HG02840 (cell line): ENCODE measurements at regions not wholly inside any gene's neighbourhood (a gene's known extent, or its start where the extent isn't known, plus 50 kb on each side); places are given as distances from the start of the nearest gene placed in this dataset.
"Not testable (repeated sequence)": the region's sequence is repeated elsewhere in the genome, so short reads cannot be mapped to it uniquely, and the experiment has no call there.

ENCODE experiments used
- ATAC-seq: cut with Tn5 transposase; IDR thresholded peaks from one replicate; pipeline ENCODE4 v1.9.1; 2021; ENCODE audit warnings: mild to moderate bottlenecking, moderate library complexity, moderate number of reproducible peaks; ENCODE audit not compliant: unreplicated experiment, low FRiP score

- ATAC-seq = no peak
Measured at GRCh38 chrX:84611843-84612636, 109.8 kb upstream of the HDX start.

GRCh38 chrX:84634201-84634782 lies 132.0 kb upstream of the HDX start:
- no peak for ATAC-seq

GRCh38 chrX:84666086-84666485 lies 163.8 kb upstream of the HDX start:
- ATAC-seq = no peak

DNA sequence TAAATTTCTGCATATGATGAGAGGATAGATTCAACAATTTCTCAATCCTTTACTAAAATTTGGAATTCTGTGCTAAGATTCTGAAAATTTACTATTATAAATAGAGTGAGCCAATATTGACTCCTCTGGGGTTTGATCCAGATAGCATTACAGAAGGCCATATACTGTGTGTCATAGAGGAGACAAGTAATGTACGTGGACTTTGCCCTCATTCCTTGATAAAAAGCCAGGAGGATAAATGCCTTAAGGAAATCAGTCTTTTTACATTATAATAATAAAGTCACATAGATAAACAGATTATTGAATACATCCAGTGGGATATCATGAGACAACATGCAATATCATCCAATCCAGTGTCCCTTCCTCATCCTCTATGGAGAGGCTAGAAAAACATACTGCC lies 188.0 kb upstream of the HDX start:
- ATAC-seq = no peak

DNA sequence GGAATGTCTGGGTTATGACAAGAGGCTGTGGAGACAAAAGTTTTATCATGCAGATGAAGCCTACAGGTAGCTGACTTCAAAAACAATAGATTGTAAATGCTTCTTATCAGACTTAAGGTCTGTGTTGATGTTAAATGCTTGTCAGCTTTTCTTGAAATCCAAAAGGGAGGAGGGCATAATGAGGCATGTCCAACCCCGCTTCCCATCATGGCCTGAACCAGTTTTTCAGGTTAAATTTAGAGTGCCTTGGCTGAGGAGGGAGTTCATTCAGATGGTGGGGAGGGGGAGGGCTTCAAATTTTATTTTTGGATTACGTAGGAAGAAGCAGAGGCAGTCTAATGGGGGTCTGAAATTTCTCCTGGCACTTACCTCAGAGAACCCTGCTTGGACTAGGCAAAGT lies 207.7 kb upstream of the HDX start:
- no peak for ATAC-seq

GRCh38 chrX:84710611-84711010 lies 208.4 kb upstream of the HDX start:
- no peak for ATAC-seq

- ATAC-seq = no peak
Measured at GRCh38 chrX:84712621-84713020, 210.4 kb upstream of the HDX start.

DNA sequence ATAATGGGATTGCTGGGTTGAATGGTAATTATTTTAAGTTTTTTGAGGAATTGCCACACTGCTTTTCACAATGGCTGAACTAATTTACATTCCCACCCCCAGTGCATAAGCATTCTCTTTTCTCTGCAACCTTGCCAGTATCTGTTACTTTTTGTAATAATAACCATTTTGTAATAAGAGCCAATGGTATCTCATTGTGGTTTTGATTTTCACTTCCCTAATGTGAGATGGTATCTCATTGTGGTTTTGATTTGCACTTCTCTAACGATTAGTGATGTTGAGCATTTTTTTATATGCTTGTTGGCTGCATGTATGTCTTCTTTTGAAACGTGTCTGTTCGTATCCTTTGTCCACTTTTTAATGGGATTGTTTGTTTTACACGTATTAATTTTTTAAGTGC lies 213.1 kb upstream of the HDX start:
- no peak for ATAC-seq

- no peak for ATAC-seq
Measured at GRCh38 chrX:84717343-84717742, 215.1 kb upstream of the HDX start.

DNA sequence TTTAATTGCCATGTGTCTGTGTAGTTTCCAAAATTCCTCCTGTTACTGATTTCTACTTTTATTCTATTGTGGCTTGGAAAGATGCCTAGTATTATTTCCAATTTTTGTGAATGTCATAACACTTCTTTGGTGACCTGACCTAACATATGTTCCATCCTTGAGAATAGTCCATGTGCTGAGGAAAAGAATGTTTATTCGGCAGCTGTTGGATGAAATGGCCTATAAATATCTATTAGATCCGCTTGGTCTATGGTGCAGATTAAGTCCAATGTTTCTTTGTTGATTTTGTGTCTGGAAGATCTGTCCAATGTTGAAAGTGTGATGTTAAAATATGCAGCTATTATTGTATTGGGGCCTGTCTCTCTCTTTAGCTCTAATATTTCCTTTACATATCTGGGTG lies 219.2 kb upstream of the HDX start:
- ATAC-seq = no peak

DNA sequence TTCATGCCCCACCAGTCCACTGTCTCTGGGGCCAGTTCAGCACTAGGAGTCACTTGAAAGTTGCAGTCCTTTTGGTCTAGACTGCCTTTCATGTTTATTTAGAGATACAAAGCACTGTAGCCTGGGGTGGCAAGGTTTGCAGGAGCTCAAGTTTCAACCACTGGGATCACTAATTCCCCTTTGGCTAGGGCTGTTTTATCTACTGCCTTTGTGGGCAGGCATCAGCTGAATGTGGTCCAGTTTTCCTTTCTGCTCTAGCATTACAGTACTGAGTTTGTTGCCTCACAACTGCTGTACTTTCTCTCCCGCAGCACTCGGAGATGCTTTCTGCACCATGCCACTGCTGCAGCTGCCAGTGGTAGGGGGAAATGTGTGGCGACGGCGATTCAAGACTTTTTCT lies 222.3 kb upstream of the HDX start:
- no peak for ATAC-seq

DNA sequence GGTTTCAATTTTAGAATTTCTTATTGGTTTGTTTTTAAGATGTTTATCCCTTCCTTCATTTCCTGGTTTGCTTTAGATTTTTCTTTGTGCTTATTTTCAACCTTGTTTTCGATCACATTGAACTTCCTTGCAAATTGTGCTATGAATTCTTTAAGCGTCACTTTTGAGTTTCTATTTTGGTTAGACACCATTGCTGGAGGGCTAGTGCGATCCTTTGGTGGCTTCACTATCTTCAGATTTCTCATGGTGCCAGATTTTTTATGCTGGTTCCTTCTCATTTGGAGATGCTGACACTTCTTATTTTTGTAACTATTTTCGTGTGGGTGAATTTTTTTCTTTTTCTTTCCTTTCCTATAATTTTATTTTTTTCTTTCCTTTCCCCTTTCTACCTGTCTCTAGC lies 227.2 kb upstream of the HDX start:
- ATAC-seq = no peak

DNA sequence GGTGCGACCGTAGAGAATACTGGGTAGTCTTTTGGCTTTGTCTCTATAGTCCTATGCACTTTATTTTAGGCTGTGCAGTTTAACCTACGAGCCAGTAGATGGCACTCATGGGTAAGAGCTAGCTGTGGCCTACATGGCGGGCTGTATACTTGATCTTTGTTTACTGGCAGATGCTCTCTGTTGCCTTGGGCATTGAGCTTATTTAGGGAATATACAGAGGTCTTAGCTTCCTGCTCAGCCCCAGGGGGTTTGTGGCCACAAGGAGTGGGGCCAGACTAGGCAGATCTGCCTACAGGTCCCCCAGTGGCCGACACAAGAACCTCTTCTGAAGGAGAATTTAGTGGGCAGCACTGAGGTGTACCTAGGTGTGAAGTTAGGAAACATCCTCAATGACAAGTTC lies 227.6 kb upstream of the HDX start:
- ATAC-seq = peak; percentile 98

- no peak for ATAC-seq
Measured at GRCh38 chrX:84735025-84735424, 232.8 kb upstream of the HDX start.

GRCh38 chrX:84737471-84737871 lies 235.2 kb upstream of the HDX start:
- ATAC-seq = no peak

DNA sequence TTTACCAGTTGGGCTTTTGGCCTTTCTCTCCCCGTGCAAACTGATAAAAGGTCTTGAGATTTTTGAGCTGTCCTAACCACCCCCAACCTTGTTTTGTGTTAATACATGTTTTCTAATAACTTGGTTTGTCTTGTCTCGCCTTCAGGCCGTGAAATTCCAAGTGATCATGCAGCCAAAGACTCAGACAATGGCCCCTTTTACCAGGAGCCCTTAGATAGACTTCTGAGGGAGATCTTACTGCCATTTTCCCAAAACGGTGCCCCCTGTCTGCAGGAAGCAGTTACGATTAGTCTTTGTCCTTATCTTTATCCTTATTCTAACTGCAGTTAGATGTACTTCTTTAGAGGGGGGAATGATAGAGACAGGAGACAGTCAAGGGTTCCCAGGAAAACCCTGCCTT lies 245.3 kb upstream of the HDX start:
- ATAC-seq = no peak

DNA sequence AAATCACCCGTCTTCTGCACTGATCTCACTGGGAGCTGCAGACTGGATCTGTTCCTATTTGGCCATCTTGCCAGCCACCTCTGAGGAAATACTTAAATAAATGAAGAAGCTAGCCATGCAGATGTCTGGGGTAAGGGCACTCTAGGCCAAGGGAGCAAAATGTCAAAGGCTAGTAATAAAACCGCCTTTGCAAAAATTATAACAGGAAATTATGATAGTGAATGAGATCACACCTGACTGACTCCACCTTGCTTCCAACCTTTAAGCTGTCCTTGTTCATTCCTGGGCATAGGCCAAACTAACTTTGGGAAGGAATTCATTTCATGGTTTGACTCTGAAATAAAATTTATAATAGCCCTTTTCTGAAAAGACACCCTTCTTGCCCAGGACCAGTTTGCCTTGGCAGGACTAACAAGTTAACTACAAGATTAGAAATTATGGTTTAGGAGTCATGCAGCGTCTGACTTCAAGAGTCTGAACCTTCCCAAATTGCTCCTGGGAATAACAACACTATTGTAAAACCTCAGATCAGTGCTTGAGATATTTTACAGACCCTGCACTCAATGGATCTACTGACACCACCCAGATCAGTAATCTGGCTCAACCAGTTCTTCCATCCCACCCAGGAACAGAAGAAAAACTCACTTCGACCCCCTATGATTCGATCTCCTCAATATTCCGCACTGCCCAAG lies 246.9 kb upstream of the HDX start:
- ATAC-seq = no peak

DNA sequence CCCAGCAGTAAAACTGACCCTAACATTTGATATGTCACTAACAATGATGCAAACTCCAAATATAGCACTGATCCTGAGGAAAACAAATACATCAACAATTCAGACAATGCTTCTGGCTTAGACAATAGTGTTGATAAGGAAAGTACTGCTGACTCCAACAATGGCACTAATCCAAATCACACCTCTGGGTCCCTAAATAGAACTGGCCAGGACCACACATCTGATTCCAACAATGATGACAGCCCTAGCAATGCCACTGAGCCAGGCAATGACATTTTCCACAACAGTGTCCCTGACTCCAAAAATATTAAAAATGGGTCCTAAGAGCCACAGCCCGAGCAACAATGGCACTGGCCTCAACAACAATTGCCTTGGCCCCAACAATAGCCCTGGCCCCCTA lies 243.1 kb upstream of the APOOL start:
- no peak for ATAC-seq

DNA sequence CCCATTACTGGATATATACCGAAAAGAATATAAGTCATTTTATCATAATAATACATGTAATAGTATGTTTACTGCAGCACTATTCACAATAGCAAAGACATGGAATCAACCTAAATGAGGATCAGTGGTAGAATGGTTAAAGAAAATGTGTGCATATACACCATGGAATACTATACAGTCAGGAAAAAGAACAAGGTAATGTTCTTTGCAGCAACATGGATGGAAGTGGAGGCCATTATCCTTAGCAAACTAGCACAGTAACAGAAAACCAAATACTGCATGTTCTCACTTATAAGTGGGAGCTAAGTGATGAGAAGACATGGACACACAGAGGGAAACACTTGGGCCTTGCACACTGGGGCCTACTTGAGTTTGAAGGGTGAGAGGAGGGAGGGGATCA lies 207.4 kb upstream of the APOOL start:
- no peak for ATAC-seq

- ATAC-seq = no peak
Measured at GRCh38 chrX:84830836-84831235, 172.8 kb upstream of the APOOL start.

DNA sequence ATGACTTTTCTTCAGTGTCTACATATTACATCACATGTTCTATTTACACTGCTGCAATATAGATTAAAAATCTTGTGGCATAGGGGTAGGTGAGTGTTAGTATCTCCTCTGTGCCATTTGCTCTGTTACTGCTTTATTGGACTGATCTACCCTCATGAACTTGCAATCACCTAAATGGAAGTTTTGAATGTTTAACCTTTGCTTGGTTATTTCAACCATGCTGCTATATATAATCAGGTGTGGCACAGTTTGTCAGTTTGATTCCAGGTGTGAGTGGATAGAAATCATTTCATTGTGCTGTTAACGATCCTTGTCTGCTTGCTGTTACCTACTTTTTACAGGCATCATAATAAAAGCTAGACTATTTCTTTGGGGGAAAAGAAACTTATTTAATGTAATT lies 157.1 kb upstream of the APOOL start:
- not testable (repeated sequence) for ATAC-seq

GRCh38 chrX:84851183-84851582 lies 152.5 kb upstream of the APOOL start:
- ATAC-seq = not testable (repeated sequence)
